H1 (cell line): ENCODE measurements at regions not wholly inside any gene's neighbourhood (a gene's known extent, or its start where the extent isn't known, plus 50 kb on each side); places are given as distances from the start of the nearest gene placed in this dataset.

Experiments
- CTCF ChIA-PET: fragments of 300-600 bp; sonication (Branson Sonifier 250); formaldehyde crosslinking; loops from one replicate; lab custom pipeline; 2021; ENCODE audit not compliant: partially characterized antibody; lab: Charles Lee
- POLR2A ChIA-PET: fragments of 300-600 bp; sonication (Branson Sonifier 250); formaldehyde crosslinking; loops from one replicate; lab custom pipeline; 2021; ENCODE audit warnings: inconsistent platforms; ENCODE audit not compliant: partially characterized antibody; lab: Charles Lee
- DNase-seq, 2 experiments: peaks; one replicate each; pipeline versions ENCODE4 v3.0.0 to v3.0.0-alpha.2; 2010 to 2022; ENCODE audit warnings: low spot score in 2 of 2, low read depth in 1 of 2, mixed read lengths in 1 of 2
- FAIRE-seq: peaks from 2 replicates; lab custom pipeline; 2011; peaks lifted over from hg19 to GRCh38; lab: Jason Lieb, UNC
- H2AFZ ChIP-seq: 2 replicates; pipeline ENCODE4 v1.8.1; 2012; ENCODE audit warnings: low read length, inconsistent platforms
- H2AK5ac ChIP-seq: 2 replicates; pipeline ENCODE4 v1.6.1; 2013; ENCODE audit warnings: low read depth, low read length
- H2BK120ac ChIP-seq: replicated peaks from 2 replicates; pipeline ENCODE3; 2013; ENCODE audit warnings: low read depth, low read length, inconsistent platforms
- H2BK12ac ChIP-seq: 2 replicates; pipeline ENCODE4 v1.6.1; 2013; ENCODE audit warnings: low read depth, low read length
- H2BK15ac ChIP-seq: 2 replicates; pipeline ENCODE4 v1.6.1; 2013; ENCODE audit warnings: low read length
- H2BK20ac ChIP-seq: 2 replicates; pipeline ENCODE4 v1.6.1; 2013; ENCODE audit warnings: low read length
- H2BK5ac ChIP-seq: 2 replicates; pipeline ENCODE4 v1.6.1; 2013; ENCODE audit warnings: low read depth, low read length
- H3K14ac ChIP-seq: 2 replicates; pipeline ENCODE4 v1.6.1; 2013; ENCODE audit warnings: inconsistent platforms; ENCODE audit not compliant: insufficient read length
- H3K18ac ChIP-seq: 2 replicates; pipeline ENCODE4 v1.6.1; 2013; ENCODE audit warnings: low read length; ENCODE audit errors: extremely low read depth
- H3K23ac ChIP-seq: 2 replicates; pipeline ENCODE4 v1.6.1; 2013; ENCODE audit warnings: inconsistent platforms; ENCODE audit not compliant: insufficient read length
- H3K23me2 ChIP-seq: 2 replicates; pipeline ENCODE4 v1.6.1; 2013; ENCODE audit warnings: low read depth, low read length
- H3K27ac ChIP-seq: 2 replicates; pipeline ENCODE4 v1.6.1; 2011; ENCODE audit warnings: low read depth, low read length, inconsistent platforms
- H3K27me3 ChIP-seq, 4 experiments: replicated peaks in 1 of 4; 1 replicate in 1 of 4; 2 replicates in 3 of 4; pipeline versions ENCODE4 v1.6.1 to v1.8.1; 2011 to 2013; ENCODE audit warnings: low read length in 3 of 4, mild to moderate bottlenecking in 3 of 4, inconsistent platforms in 2 of 4, mixed read lengths in 2 of 4, moderate library complexity in 1 of 4; ENCODE audit not compliant: control insufficient read depth in 3 of 4, insufficient read depth in 3 of 4; ENCODE audit errors: extremely low read depth in 1 of 4
- H3K36me3 ChIP-seq, 4 experiments: 2 replicates each; pipeline versions ENCODE4 v1.6.1 to v1.8.1; 2011 to 2013; ENCODE audit warnings: mild to moderate bottlenecking in 4 of 4, low read length in 3 of 4, moderate library complexity in 2 of 4, control low read depth in 1 of 4, inconsistent platforms in 1 of 4; ENCODE audit not compliant: insufficient read depth in 4 of 4, control insufficient read depth in 2 of 4
- H3K4ac ChIP-seq: replicated peaks from 2 replicates; pipeline ENCODE3; 2013; ENCODE audit warnings: low read length, low read depth, mixed read lengths, inconsistent platforms; ENCODE audit not compliant: insufficient read length
- H3K4me1 ChIP-seq, 4 experiments: replicated peaks in 1 of 4; 1 replicate in 1 of 4; 2 replicates in 3 of 4; pipeline versions ENCODE4 v1.6.1 to v1.8.1; 2011 to 2013; ENCODE audit warnings: low read length in 3 of 4, inconsistent platforms in 2 of 4, mixed read lengths in 1 of 4; ENCODE audit not compliant: insufficient read depth in 4 of 4, control insufficient read depth in 3 of 4
- H3K4me2 ChIP-seq, 2 experiments: 2 replicates each; pipeline versions ENCODE4 v1.6.1 to v1.8.1; 2011 to 2013; ENCODE audit warnings: low read depth in 2 of 2, low read length in 2 of 2, control low read depth in 1 of 2, inconsistent platforms in 1 of 2, mild to moderate bottlenecking in 1 of 2; ENCODE audit not compliant: insufficient read depth in 1 of 2
- H3K4me3 ChIP-seq, 4 experiments: fragments of 200-600, 300-600 bp in 1 of 4; sonication (generic), shearing (Covaris generic), sonication (Bioruptor Twin) in 1 of 4; 2 replicates each; pipeline versions ENCODE4 v1.5.1 to v1.8.1; 2011 to 2016; ENCODE audit warnings: low read length in 4 of 4, low read depth in 3 of 4, control low read depth in 2 of 4, inconsistent platforms in 2 of 4, mild to moderate bottlenecking in 2 of 4, mixed read lengths in 1 of 4, moderate library complexity in 1 of 4; ENCODE audit not compliant: insufficient read depth in 2 of 4; ENCODE audit errors: extremely low read depth in 1 of 4
- H3K56ac ChIP-seq: replicated peaks from 2 replicates; pipeline ENCODE3; 2013; ENCODE audit warnings: low read depth, mild to moderate bottlenecking, mixed read lengths, low read length, inconsistent platforms; ENCODE audit not compliant: insufficient read length
- H3K79me1 ChIP-seq: 2 replicates; pipeline ENCODE4 v1.6.1; 2013; ENCODE audit warnings: low read depth, low read length, control low read depth
- H3K79me2 ChIP-seq, 2 experiments: 2 replicates each; pipeline versions ENCODE4 v1.6.1 to v1.8.1; 2012 to 2013; ENCODE audit warnings: low read length in 2 of 2, mild to moderate bottlenecking in 2 of 2, inconsistent platforms in 1 of 2; ENCODE audit not compliant: insufficient read depth in 2 of 2, control insufficient read depth in 1 of 2
- H3K9ac ChIP-seq, 4 experiments: replicated peaks in 1 of 4; 1 replicate in 1 of 4; 2 replicates in 3 of 4; pipeline versions ENCODE4 v1.6.1 to v1.8.1; 2011 to 2013; ENCODE audit warnings: low read depth in 3 of 4, low read length in 3 of 4, control low read depth in 2 of 4, mild to moderate bottlenecking in 2 of 4, moderate library complexity in 2 of 4, inconsistent platforms in 1 of 4; ENCODE audit errors: extremely low read depth in 1 of 4
- H3K9me3 ChIP-seq, 2 experiments: 2 replicates each; pipeline versions ENCODE4 v1.6.1 to v1.8.1; 2012 to 2013; ENCODE audit warnings: mild to moderate bottlenecking in 2 of 2, moderate library complexity in 2 of 2, control low read depth in 1 of 2, inconsistent platforms in 1 of 2, low read depth in 1 of 2, low read length in 1 of 2, mixed read lengths in 1 of 2; ENCODE audit not compliant: insufficient read depth in 2 of 2
- H4K20me1 ChIP-seq, 2 experiments: replicated peaks in 1 of 2; 2 replicates each; pipeline versions ENCODE3 to v1.8.1; 2011 to 2013; ENCODE audit warnings: inconsistent platforms in 2 of 2, low read length in 2 of 2, mild to moderate bottlenecking in 1 of 2; ENCODE audit not compliant: insufficient read depth in 2 of 2, control insufficient read depth in 1 of 2
- H4K5ac ChIP-seq: 2 replicates; pipeline ENCODE4 v1.6.1; 2013; ENCODE audit warnings: low read length, low read depth, mixed read lengths, inconsistent platforms; ENCODE audit not compliant: insufficient read length
- H4K8ac ChIP-seq: 2 replicates; pipeline ENCODE4 v1.8.0; 2013; ENCODE audit warnings: mild to moderate bottlenecking, moderate library complexity, low read length, inconsistent platforms; ENCODE audit not compliant: insufficient read depth; ENCODE audit errors: extremely low read depth
- H4K91ac ChIP-seq: replicated peaks from 2 replicates; pipeline ENCODE3; 2013; ENCODE audit warnings: low read length, mixed read lengths, inconsistent platforms; ENCODE audit not compliant: insufficient read length
- GABPA ChIP-seq: IDR thresholded peaks from 2 replicates; pipeline ENCODE4 v1.6.1; 2011; ENCODE audit warnings: mild to moderate bottlenecking, low read length, moderate library complexity, borderline replicate concordance; ENCODE audit not compliant: insufficient read depth
- GTF2F1 ChIP-seq: IDR thresholded peaks from 2 replicates; pipeline ENCODE4 v1.6.1; 2012; ENCODE audit warnings: low read depth, low read length, improper control_type of control experiment, borderline replicate concordance
- JUND ChIP-seq: IDR thresholded peaks from 2 replicates; pipeline ENCODE4 v1.6.1; 2011; ENCODE audit warnings: mild to moderate bottlenecking, improper control_type of control experiment, low read length
- RAD21 ChIP-seq, 2 experiments: IDR thresholded peaks in 1 of 2; conservative IDR thresholded peaks in 1 of 2; 2 replicates each; pipeline ENCODE4 v1.6.1; 2011; ENCODE audit warnings: low read depth in 2 of 2, low read length in 2 of 2, improper control_type of control experiment in 1 of 2, inconsistent platforms in 1 of 2, mild to moderate bottlenecking in 1 of 2, moderate library complexity in 1 of 2
- TAF7 ChIP-seq: optimal IDR thresholded peaks from 2 replicates; pipeline ENCODE3; 2011; ENCODE audit warnings: low read depth, mild to moderate bottlenecking, inconsistent platforms, low read length, moderate library complexity, borderline replicate concordance
- TEAD4 ChIP-seq: IDR thresholded peaks from 2 replicates; pipeline ENCODE4 v1.6.1; 2012; ENCODE audit warnings: low read depth, low read length, inconsistent platforms, mixed read lengths
- WGBS, 2 experiments: shearing (Covaris generic) in 1 of 2; methylation state at CpG; one replicate each; pipeline versions ENCODE4 v1.1.6 to v1.1.7; 2013 to 2015; ENCODE audit warnings: low lambda C conversion rate in 2 of 2, mixed read lengths in 2 of 2, inconsistent platforms in 1 of 2, low coverage in 1 of 2, missing lambda C conversion rate in 1 of 2; ENCODE audit not compliant: insufficient replicate concordance in 2 of 2, insufficient coverage in 1 of 2, insufficient read length in 1 of 2; ENCODE audit errors: extremely low coverage in 1 of 2, missing lambda C conversion rate in 1 of 2; 5-methylcytosine and 5-hydroxymethylcytosine counted together
- TF ChIP-seq, protein P1 (sequence below): IDR thresholded peaks from 2 replicates; pipeline ENCODE4 v1.6.1; 2011; ENCODE audit warnings: low read length, improper control_type of control experiment
- TF ChIP-seq, protein P2 (sequence below): IDR thresholded peaks from 2 replicates; pipeline ENCODE4 v1.6.1; 2012; ENCODE audit warnings: inconsistent platforms
- TF ChIP-seq, protein P3 (sequence below), 3 experiments: IDR thresholded peaks; 1 replicate in 2 of 3; 2 replicates in 1 of 3; pipeline versions ENCODE4 v1.5.1 to v1.6.1; 2011; ENCODE audit warnings: low read length in 3 of 3, mild to moderate bottlenecking in 3 of 3, inconsistent platforms in 2 of 3, low read depth in 1 of 3, moderate library complexity in 1 of 3; ENCODE audit not compliant: insufficient read depth in 1 of 3; ENCODE audit errors: control extremely low read depth in 1 of 3

DNA sequence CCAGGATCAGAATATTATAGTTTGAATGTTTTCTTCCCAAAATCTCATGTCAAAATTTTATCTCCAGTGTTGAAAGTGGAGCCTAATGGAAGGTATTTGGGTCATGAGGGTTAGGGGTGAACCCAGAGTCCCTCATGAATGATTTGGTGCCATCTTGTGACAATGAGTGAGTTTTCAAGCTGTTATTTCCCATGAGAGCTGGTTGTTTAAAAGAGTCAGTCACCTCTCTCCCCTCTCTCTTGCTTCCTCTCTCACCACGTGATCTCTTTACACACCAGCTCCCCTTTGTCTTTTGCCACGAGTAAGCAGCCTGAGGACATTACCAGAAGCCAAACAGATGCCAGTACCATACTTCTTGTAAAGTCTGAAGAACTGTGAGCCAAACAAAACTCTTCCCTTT is 561.6 kb downstream of the RERGL start:
- ChIA-PET CTCF (interaction anchor here (0.7 to 1.4 kb wide), 10 partner anchors 9 to 588 kb away, joined by 3 read pairs; no protein-coding TSS in a partner anchor), POLR2A (no interaction called here)
- Histone ChIP-seq H3K23ac (no peak overlapping the region), H2AK5ac (no peak overlapping the region), H3K23me2 (0 out of 2 replicates have a peak, but pooled peaks cover 2% of the 10 kb centered on the region), H4K5ac (no peak overlapping the region), H4K20me1 (no peaks in the 10 kb centered on the region), H3K4me2 (no peak overlapping the region), H2BK20ac (no peak overlapping the region), H3K4me1 (no peaks in the 10 kb centered on the region), H3K27me3 (no peaks in the 10 kb centered on the region), H2BK120ac (no peak overlapping the region), H2AFZ (0 out of 2 replicates have a peak overlapping the region, but pooled peaks have one; percentile 91), H2BK12ac (no peak overlapping the region), H2BK15ac (no peak overlapping the region), H3K79me2 (no peaks in the 10 kb centered on the region), H2BK5ac (no peak overlapping the region), H3K18ac (no peak overlapping the region), H4K8ac (no peak overlapping the region), H3K9me3 (no peaks in the 10 kb centered on the region), H3K36me3 (no peaks in the 10 kb centered on the region), H3K9ac (no peak overlapping the region), H3K4ac (no peak overlapping the region), H3K14ac (no peak overlapping the region), H3K27ac (no peak overlapping the region), H3K79me1 (no peaks in the 10 kb centered on the region), H4K91ac (no peak overlapping the region), H3K56ac (no peak overlapping the region), H3K4me3 (no peak overlapping the region)
- DNase-seq (no peak), FAIRE-seq (no peak)
- 44% methylated on average over 2 of the region's 2 CpGs; no CpG with 5 or more reads in 1 of the 2 experiments for WGBS, 2 experiments
- TF ChIP-seq RAD21 (IDR thresholded peaks at IDR 0.05 in 1 of 2, conservative IDR thresholded peaks at IDR 0.05 in 1 of 2; ENCODE audit: low read depth in 2 of 2, low read length in 2 of 2) (peak; percentile 62 to 66), GABPA (no peak), TAF7 (no peak), GTF2F1 (no peak), JUND (no peak), TEAD4 (no peak)
- TF ChIP-seq, protein P1, sequence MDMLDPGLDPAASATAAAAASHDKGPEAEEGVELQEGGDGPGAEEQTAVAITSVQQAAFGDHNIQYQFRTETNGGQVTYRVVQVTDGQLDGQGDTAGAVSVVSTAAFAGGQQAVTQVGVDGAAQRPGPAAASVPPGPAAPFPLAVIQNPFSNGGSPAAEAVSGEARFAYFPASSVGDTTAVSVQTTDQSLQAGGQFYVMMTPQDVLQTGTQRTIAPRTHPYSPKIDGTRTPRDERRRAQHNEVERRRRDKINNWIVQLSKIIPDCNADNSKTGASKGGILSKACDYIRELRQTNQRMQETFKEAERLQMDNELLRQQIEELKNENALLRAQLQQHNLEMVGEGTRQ = 0 out of 2 replicates have a peak, but pooled peaks have one; percentile 34
- TF ChIP-seq, protein P2, sequence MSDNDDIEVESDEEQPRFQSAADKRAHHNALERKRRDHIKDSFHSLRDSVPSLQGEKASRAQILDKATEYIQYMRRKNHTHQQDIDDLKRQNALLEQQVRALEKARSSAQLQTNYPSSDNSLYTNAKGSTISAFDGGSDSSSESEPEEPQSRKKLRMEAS = peak; percentile 26; the same call in 1 of the 2 replicates
- TF ChIP-seq, protein P3, sequence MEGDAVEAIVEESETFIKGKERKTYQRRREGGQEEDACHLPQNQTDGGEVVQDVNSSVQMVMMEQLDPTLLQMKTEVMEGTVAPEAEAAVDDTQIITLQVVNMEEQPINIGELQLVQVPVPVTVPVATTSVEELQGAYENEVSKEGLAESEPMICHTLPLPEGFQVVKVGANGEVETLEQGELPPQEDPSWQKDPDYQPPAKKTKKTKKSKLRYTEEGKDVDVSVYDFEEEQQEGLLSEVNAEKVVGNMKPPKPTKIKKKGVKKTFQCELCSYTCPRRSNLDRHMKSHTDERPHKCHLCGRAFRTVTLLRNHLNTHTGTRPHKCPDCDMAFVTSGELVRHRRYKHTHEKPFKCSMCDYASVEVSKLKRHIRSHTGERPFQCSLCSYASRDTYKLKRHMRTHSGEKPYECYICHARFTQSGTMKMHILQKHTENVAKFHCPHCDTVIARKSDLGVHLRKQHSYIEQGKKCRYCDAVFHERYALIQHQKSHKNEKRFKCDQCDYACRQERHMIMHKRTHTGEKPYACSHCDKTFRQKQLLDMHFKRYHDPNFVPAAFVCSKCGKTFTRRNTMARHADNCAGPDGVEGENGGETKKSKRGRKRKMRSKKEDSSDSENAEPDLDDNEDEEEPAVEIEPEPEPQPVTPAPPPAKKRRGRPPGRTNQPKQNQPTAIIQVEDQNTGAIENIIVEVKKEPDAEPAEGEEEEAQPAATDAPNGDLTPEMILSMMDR (IDR thresholded peaks at IDR 0.05; ENCODE audit: control extremely low read depth in 1 of 3, insufficient read depth in 1 of 3, low read depth in 1 of 3, low read length in 3 of 3) = peak in 2 of 3 experiments; percentile 21 to 26; a peak in 2 of 4 replicates
